HEK293T (cell line): ENCODE measurements at regions not wholly inside any gene's neighbourhood (a gene's known extent, or its start where the extent isn't known, plus 50 kb on each side); places are given as distances from the start of the nearest gene placed in this dataset.

ENCODE experiments used
- CTCF ChIA-PET: fragments of 350-600 bp; formaldehyde crosslinking; extraction: SDS; loops from one replicate; lab custom pipeline; 2021; ENCODE audit warnings: antibody characterized with exemption, inconsistent platforms; lab: Yijun Ruan, JAX
- POLR2A ChIA-PET: fragments of 350-600 bp; formaldehyde crosslinking; extraction: SDS; loops from one replicate; lab custom pipeline; 2020; ENCODE audit warnings: antibody characterized with exemption, inconsistent platforms; lab: Yijun Ruan, JAX
- DNase-seq: peaks from one replicate; pipeline ENCODE4 v3.0.0; 2012; ENCODE audit warnings: mixed read lengths; ENCODE audit errors: extremely low spot score
- ARNT ChIP-seq: fragments of 450-650 bp; IDR thresholded peaks from 2 replicates; pipeline ENCODE4 v1.6.1; 2017; ENCODE audit warnings: mild to moderate bottlenecking
- BHLHE40 ChIP-seq: fragments of 450-650 bp; IDR thresholded peaks from 2 replicates; pipeline ENCODE4 v1.6.1; 2016; ENCODE audit warnings: mild to moderate bottlenecking, moderate library complexity, borderline replicate concordance
- CTBP1 ChIP-seq: fragments of 450-650 bp; IDR thresholded peaks from 2 replicates; pipeline ENCODE4 v1.6.1; 2016; ENCODE audit warnings: borderline replicate concordance
- ELF4 ChIP-seq: fragments of 450-650 bp; IDR thresholded peaks from 2 replicates; pipeline ENCODE4 v1.6.1; 2017; ENCODE audit warnings: antibody characterized with exemption
- FOXA1 ChIP-seq: fragments of 450-650 bp; IDR thresholded peaks from 2 replicates; pipeline ENCODE4 v1.6.1; 2016; ENCODE audit warnings: mild to moderate bottlenecking
- FOXK2 ChIP-seq: fragments of 450-650 bp; IDR thresholded peaks from 2 replicates; pipeline ENCODE4 v1.6.1; 2016; ENCODE audit warnings: mild to moderate bottlenecking
- FOXM1 ChIP-seq: fragments of 450-650 bp; IDR thresholded peaks from 2 replicates; pipeline ENCODE4 v1.6.1; 2017; ENCODE audit warnings: mild to moderate bottlenecking, borderline replicate concordance
- HDGF ChIP-seq: fragments of 450-650 bp; IDR thresholded peaks from 2 replicates; pipeline ENCODE4 v1.6.1; 2017; ENCODE audit warnings: antibody characterized with exemption, borderline replicate concordance
- L3MBTL2 ChIP-seq: fragments of 450-650 bp; conservative IDR thresholded peaks from 2 replicates; pipeline ENCODE4 v1.6.1; 2016; ENCODE audit warnings: mild to moderate bottlenecking
- LEF1 ChIP-seq: fragments of 450-650 bp; IDR thresholded peaks from 2 replicates; pipeline ENCODE4 v1.6.1; 2017; ENCODE audit warnings: mild to moderate bottlenecking, borderline replicate concordance
- NFRKB ChIP-seq: fragments of 450-650 bp; IDR thresholded peaks from 2 replicates; pipeline ENCODE4 v1.6.1; 2016; ENCODE audit warnings: mild to moderate bottlenecking, moderate library complexity
- PKNOX1 ChIP-seq: fragments of 450-650 bp; IDR thresholded peaks from 2 replicates; pipeline ENCODE4 v1.6.1; 2016
- SP1 ChIP-seq: fragments of 450-650 bp; IDR thresholded peaks from 2 replicates; pipeline ENCODE4 v1.6.1; 2017
- SUZ12 ChIP-seq: fragments of 450-650 bp; IDR thresholded peaks from 2 replicates; pipeline ENCODE4 v1.6.1; 2016; ENCODE audit warnings: mild to moderate bottlenecking
- TARDBP ChIP-seq: fragments of 450-650 bp; IDR thresholded peaks from 2 replicates; pipeline ENCODE4 v1.6.1; 2016
- ZNF384 ChIP-seq: fragments of 450-650 bp; IDR thresholded peaks from 2 replicates; pipeline ENCODE4 v1.6.1; 2016

GRCh38 chr2:34174506-34174905, 575.4 kb upstream of the FAM98A start:
- ChIA-PET CTCF (no interaction called here), POLR2A (no interaction called here)
- TF ChIP-seq NFRKB = no peak
- no peak for TF ChIP-seq PKNOX1
- no peak for TF ChIP-seq LEF1
- no peak for TF ChIP-seq BHLHE40
- no peak for TF ChIP-seq HDGF
- no peak for TF ChIP-seq CTBP1
- TF ChIP-seq FOXM1 = no peak
- no peak for TF ChIP-seq SUZ12
- no peak for TF ChIP-seq FOXK2
- TF ChIP-seq SP1 = no peak
- TF ChIP-seq FOXA1 = no peak
- TF ChIP-seq L3MBTL2 = no peak
- no peak for TF ChIP-seq TARDBP
- TF ChIP-seq ARNT = no peak
- no peak for TF ChIP-seq ZNF384
- TF ChIP-seq ELF4 = no peak
- no peak for DNase-seq

GRCh38 chr2:34162231-34162630, 563.1 kb upstream of the FAM98A start:
- DNase-seq = no peak
- POLR2A ChIA-PET = no interaction called here
- TF ChIP-seq PKNOX1 = no peak
- no peak for TF ChIP-seq TARDBP
- TF ChIP-seq BHLHE40 = no peak
- TF ChIP-seq CTBP1 = no peak
- TF ChIP-seq ARNT = no peak
- no peak for TF ChIP-seq L3MBTL2
- no peak for TF ChIP-seq ELF4
- TF ChIP-seq FOXK2 = no peak
- no peak for TF ChIP-seq FOXM1
- TF ChIP-seq HDGF = no peak
- TF ChIP-seq SP1 = no peak
- no peak for TF ChIP-seq FOXA1
- no peak for TF ChIP-seq ZNF384
- no peak for TF ChIP-seq NFRKB
- no peak for TF ChIP-seq SUZ12
- CTCF ChIA-PET = no interaction called here

GRCh38 chr2:34161549-34161948, 562.5 kb upstream of the FAM98A start:
- ChIA-PET CTCF (no interaction called here), POLR2A (no interaction called here)
- no peak for DNase-seq
- TF ChIP-seq ELF4 (no peak), NFRKB (no peak), ARNT (no peak), TARDBP (no peak), SP1 (no peak), FOXM1 (no peak), SUZ12 (no peak), PKNOX1 (no peak), FOXA1 (no peak), BHLHE40 (no peak), ZNF384 (no peak)

- POLR2A ChIA-PET = no interaction called here
- DNase-seq = no peak
- CTCF ChIA-PET = no interaction called here
- no peak for TF ChIP-seq BHLHE40
Measured at GRCh38 chr2:34159901-34160300, 560.8 kb upstream of the FAM98A start.

DNA sequence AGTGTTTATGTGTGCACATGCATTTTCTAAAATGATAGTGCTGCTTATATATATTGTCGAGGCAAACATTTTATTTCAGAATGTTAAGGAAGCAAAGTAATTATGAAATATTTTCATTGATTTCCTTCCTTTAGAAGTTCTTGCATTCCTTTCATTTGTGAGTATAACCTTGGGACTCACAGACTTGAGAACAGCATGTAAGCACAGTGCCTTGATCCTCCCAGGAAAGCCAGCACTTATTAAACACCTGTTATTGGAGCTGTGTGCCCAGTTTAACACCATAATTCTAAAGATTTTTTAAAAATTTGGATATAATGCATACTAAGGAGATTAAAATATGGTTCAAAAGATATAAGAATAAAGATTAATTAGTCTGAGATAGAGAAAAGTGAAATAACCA, 554.4 kb upstream of the FAM98A start:
- POLR2A ChIA-PET = no interaction called here
- CTCF ChIA-PET = no interaction called here
- TF ChIP-seq FOXA1 (no peak), NFRKB (no peak), SUZ12 (no peak), L3MBTL2 (no peak), ZNF384 (no peak), HDGF (no peak), ELF4 (no peak), LEF1 (no peak), FOXK2 (no peak), ARNT (no peak), PKNOX1 (no peak), FOXM1 (no peak), TARDBP (no peak)
- no peak for DNase-seq

GRCh38 chr2:34147780-34148179, 548.7 kb upstream of the FAM98A start:
- ChIA-PET POLR2A (no interaction called here), CTCF (no interaction called here)
- TF ChIP-seq TARDBP (no peak), SUZ12 (no peak), BHLHE40 (no peak), ZNF384 (no peak), L3MBTL2 (no peak), HDGF (no peak), FOXA1 (no peak), NFRKB (no peak), ARNT (no peak), LEF1 (no peak), FOXK2 (no peak), SP1 (no peak)
- DNase-seq = no peak
